Nephron (organoid): ENCODE measurements at regions not wholly inside any gene's neighbourhood (a gene's known extent, or its start where the extent isn't known, plus 50 kb on each side); places are given as distances from the start of the nearest gene placed in this dataset.
A peak's percentile ranks its signal among the peaks of the same experiment; 100 is the strongest.

Experiments used
- H3K27ac Mint-ChIP-seq, 3 experiments: 2 replicates each; pipeline ENCODE4 v1.8.0; 2020; ENCODE audit warnings: mixed read lengths in 3 of 3, mild to moderate bottlenecking in 2 of 3, moderate library complexity in 1 of 3
- H3K27me3 Mint-ChIP-seq: 2 replicates; pipeline ENCODE4 v1.8.0; 2021; ENCODE audit warnings: low read depth, mild to moderate bottlenecking, moderate library complexity, mixed read lengths
- H3K36me3 Mint-ChIP-seq: 2 replicates; pipeline ENCODE4 v1.8.0; 2020; ENCODE audit warnings: low read depth, mixed read lengths
- H3K4me1 Mint-ChIP-seq: 2 replicates; pipeline ENCODE4 v1.8.0; 2020; ENCODE audit warnings: mixed read lengths
- H3K4me3 Mint-ChIP-seq, 3 experiments: 2 replicates each; pipeline ENCODE4 v1.8.0; 2020; ENCODE audit warnings: mild to moderate bottlenecking in 3 of 3, mixed read lengths in 3 of 3, moderate library complexity in 2 of 3
- H3K9me3 Mint-ChIP-seq: 2 replicates; pipeline ENCODE4 v1.8.0; 2020; ENCODE audit warnings: mixed read lengths
- TF ChIP-seq, protein P1 (sequence below), 3 experiments: fragments of 200-600 bp; sonication (generic); IDR thresholded peaks; one replicate each; pipeline ENCODE4 v1.5.0; 2021; ENCODE audit warnings: antibody characterized with exemption in 3 of 3; ENCODE audit not compliant: unreplicated experiment in 3 of 3

- TF ChIP-seq, protein P1, sequence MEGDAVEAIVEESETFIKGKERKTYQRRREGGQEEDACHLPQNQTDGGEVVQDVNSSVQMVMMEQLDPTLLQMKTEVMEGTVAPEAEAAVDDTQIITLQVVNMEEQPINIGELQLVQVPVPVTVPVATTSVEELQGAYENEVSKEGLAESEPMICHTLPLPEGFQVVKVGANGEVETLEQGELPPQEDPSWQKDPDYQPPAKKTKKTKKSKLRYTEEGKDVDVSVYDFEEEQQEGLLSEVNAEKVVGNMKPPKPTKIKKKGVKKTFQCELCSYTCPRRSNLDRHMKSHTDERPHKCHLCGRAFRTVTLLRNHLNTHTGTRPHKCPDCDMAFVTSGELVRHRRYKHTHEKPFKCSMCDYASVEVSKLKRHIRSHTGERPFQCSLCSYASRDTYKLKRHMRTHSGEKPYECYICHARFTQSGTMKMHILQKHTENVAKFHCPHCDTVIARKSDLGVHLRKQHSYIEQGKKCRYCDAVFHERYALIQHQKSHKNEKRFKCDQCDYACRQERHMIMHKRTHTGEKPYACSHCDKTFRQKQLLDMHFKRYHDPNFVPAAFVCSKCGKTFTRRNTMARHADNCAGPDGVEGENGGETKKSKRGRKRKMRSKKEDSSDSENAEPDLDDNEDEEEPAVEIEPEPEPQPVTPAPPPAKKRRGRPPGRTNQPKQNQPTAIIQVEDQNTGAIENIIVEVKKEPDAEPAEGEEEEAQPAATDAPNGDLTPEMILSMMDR (IDR thresholded peaks at IDR 0.05; ENCODE audit: unreplicated experiment in 3 of 3) = no peak
- Mint-ChIP-seq H3K27ac (no peak overlapping the region), H3K36me3 (no peaks in the 10 kb centered on the region), H3K4me1 (peaks cover 4% of the 10 kb centered on the region), H3K27me3 (peaks cover 17% of the 10 kb centered on the region), H3K9me3 (no peaks in the 10 kb centered on the region), H3K4me3 (no peak overlapping the region)
Measured at GRCh38 chr1:38528623-38529022, 330.9 kb downstream of the RRAGC start.

DNA sequence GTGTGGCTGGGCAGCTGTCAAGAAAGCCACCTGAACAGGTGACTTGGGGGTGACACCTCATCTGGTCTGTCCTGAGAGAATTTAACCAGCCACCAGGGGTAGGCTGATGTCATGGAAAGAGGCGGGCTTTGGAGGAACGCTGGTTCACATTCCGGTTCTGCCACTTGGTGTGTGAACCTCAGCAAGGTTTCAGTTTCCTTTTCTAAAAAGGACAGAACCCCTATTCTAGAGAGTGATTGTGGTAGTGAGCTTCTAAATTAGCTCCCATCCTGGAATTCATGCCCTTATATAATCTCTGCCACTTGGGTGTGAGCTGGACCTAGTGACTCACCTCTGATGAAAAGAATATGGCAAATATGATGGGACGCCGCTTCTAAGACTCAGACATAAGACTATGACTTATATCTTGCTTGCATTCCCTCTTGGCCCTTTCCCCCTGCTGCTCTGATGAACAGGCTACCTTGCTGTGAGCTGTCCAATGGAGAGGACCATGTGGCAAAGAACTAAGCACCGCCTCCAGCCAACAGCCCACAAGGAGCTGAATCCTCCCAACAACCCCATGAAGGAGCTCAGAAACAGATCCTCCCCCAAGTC lies 332.1 kb downstream of the RRAGC start:
- H3K9me3 Mint-ChIP-seq = no peaks in the 10 kb centered on the region
- peaks cover 21% of the 10 kb centered on the region for H3K27me3 Mint-ChIP-seq
- H3K36me3 Mint-ChIP-seq = no peaks in the 10 kb centered on the region
- no peak overlapping the region for H3K4me3 Mint-ChIP-seq
- TF ChIP-seq, protein P1 (IDR thresholded peaks at IDR 0.05; ENCODE audit: unreplicated experiment in 3 of 3) = no peak
- peaks cover 4% of the 10 kb centered on the region for H3K4me1 Mint-ChIP-seq
- H3K27ac Mint-ChIP-seq = no peak overlapping the region

GRCh38 chr1:38526046-38526445 lies 333.5 kb downstream of the RRAGC start:
- Mint-ChIP-seq H3K27ac (peak overlapping the region in 1 of 3 experiments; percentile 38), H3K27me3 (peaks cover 21% of the 10 kb centered on the region), H3K4me1 (peaks cover 4% of the 10 kb centered on the region), H3K36me3 (no peaks in the 10 kb centered on the region), H3K9me3 (no peaks in the 10 kb centered on the region), H3K4me3 (no peak overlapping the region)
- TF ChIP-seq, protein P1 (IDR thresholded peaks at IDR 0.05; ENCODE audit: unreplicated experiment in 3 of 3) = no peak

GRCh38 chr1:38525343-38526043 lies 334.1 kb downstream of the RRAGC start:
- TF ChIP-seq, protein P1 (IDR thresholded peaks at IDR 0.05; ENCODE audit: unreplicated experiment in 3 of 3) = no peak
- Mint-ChIP-seq H3K9me3 (no peaks in the 10 kb centered on the region), H3K36me3 (no peaks in the 10 kb centered on the region), H3K4me3 (no peak overlapping the region), H3K27me3 (peaks cover 23% of the 10 kb centered on the region), H3K4me1 (peaks cover 4% of the 10 kb centered on the region), H3K27ac (no peak overlapping the region)

- H3K27ac Mint-ChIP-seq = no peak overlapping the region
- no peaks in the 10 kb centered on the region for H3K36me3 Mint-ChIP-seq
- peaks cover 4% of the 10 kb centered on the region for H3K4me1 Mint-ChIP-seq
- H3K27me3 Mint-ChIP-seq = peaks cover 22% of the 10 kb centered on the region
- H3K4me3 Mint-ChIP-seq = no peak overlapping the region
- no peaks in the 10 kb centered on the region for H3K9me3 Mint-ChIP-seq
- TF ChIP-seq, protein P1 (IDR thresholded peaks at IDR 0.05; ENCODE audit: unreplicated experiment in 3 of 3) = no peak
Measured at GRCh38 chr1:38524025-38524641, 335.4 kb downstream of the RRAGC start.
